GM23248 (cell line): ENCODE measurements at regions not wholly inside any gene's neighbourhood (a gene's known extent, or its start where the extent isn't known, plus 50 kb on each side); places are given as distances from the start of the nearest gene placed in this dataset.
A peak's percentile ranks its signal among the peaks of the same experiment; 100 is the strongest.

Experiments used
- DNase-seq: peaks from one replicate; pipeline ENCODE4 v3.0.0-alpha.2; 2015
- H2AFZ ChIP-seq: fragments of 200-600 bp; sonication (generic); 2 replicates; pipeline ENCODE4 v1.6.1; 2016; ENCODE audit warnings: antibody characterized with exemption
- H3F3A ChIP-seq: fragments of 200-600 bp; sonication (generic); 2 replicates; pipeline ENCODE4 v1.6.1; 2016; ENCODE audit warnings: mild to moderate bottlenecking, antibody characterized with exemption, mixed run types; ENCODE audit not compliant: insufficient read depth
- H3K27ac ChIP-seq: fragments of 200-600 bp; sonication (generic); 2 replicates; pipeline ENCODE4 v1.5.1; 2016; ENCODE audit warnings: mild to moderate bottlenecking
- H3K27me3 ChIP-seq: fragments of 200-600 bp; sonication (generic); replicated peaks from 2 replicates; pipeline ENCODE4 v1.6.1; 2016; ENCODE audit warnings: mild to moderate bottlenecking; ENCODE audit not compliant: insufficient read depth
- H3K36me3 ChIP-seq: fragments of 200-600 bp; sonication (generic); 2 replicates; pipeline ENCODE4 v1.6.1; 2016; ENCODE audit warnings: low read depth, mild to moderate bottlenecking
- H3K4me1 ChIP-seq: fragments of 200-600 bp; sonication (generic); 2 replicates; pipeline ENCODE4 v1.6.1; 2016; ENCODE audit warnings: mild to moderate bottlenecking; ENCODE audit not compliant: insufficient read depth
- H3K4me2 ChIP-seq: fragments of 200-600 bp; sonication (generic); one replicate; pipeline ENCODE4 v1.6.1; 2016; ENCODE audit warnings: mild to moderate bottlenecking; ENCODE audit not compliant: unreplicated experiment
- H3K4me3 ChIP-seq: fragments of 200-600 bp; sonication (generic); 2 replicates; pipeline ENCODE4 v1.5.1; 2016; ENCODE audit warnings: mild to moderate bottlenecking
- H3K79me2 ChIP-seq: fragments of 200-600 bp; sonication (generic); 2 replicates; pipeline ENCODE4 v1.6.1; 2016; ENCODE audit warnings: mild to moderate bottlenecking; ENCODE audit not compliant: insufficient read depth
- H3K9ac ChIP-seq: fragments of 200-600 bp; sonication (generic); 2 replicates; pipeline ENCODE4 v1.6.1; 2016; ENCODE audit warnings: mild to moderate bottlenecking
- H3K9me2 ChIP-seq: fragments of 200-600 bp; sonication (generic); 2 replicates; pipeline ENCODE4 v1.6.1; 2016; ENCODE audit warnings: mixed run types, mild to moderate bottlenecking, moderate library complexity; ENCODE audit not compliant: insufficient read depth
- H3K9me3 ChIP-seq: fragments of 200-600 bp; sonication (generic); one replicate; pipeline ENCODE4 v1.6.1; 2017; ENCODE audit warnings: low read depth
- H4K20me1 ChIP-seq: fragments of 200-600 bp; sonication (generic); 2 replicates; pipeline ENCODE4 v1.6.0; 2016; ENCODE audit not compliant: insufficient read depth
- EZH2 ChIP-seq: fragments of 200-600 bp; sonication (generic); IDR thresholded peaks from 2 replicates; pipeline ENCODE4 v1.6.1; 2018; ENCODE audit warnings: antibody characterized with exemption, mild to moderate bottlenecking; ENCODE audit not compliant: insufficient read depth, poor library complexity, severe bottlenecking
- EZH2phosphoT487 ChIP-seq: fragments of 200-600 bp; sonication (generic); IDR thresholded peaks from 2 replicates; pipeline ENCODE4 v1.6.1; 2018; ENCODE audit warnings: antibody characterized with exemption, moderate library complexity, mild to moderate bottlenecking, low read depth; ENCODE audit not compliant: insufficient read depth
- WGBS, 2 experiments: methylation state at CpG; one replicate each; pipeline ENCODE4 v1.1.6; 2015 to 2017; ENCODE audit warnings: low lambda C conversion rate in 2 of 2, low coverage in 1 of 2; ENCODE audit errors: missing lambda C conversion rate in 2 of 2; 5-methylcytosine and 5-hydroxymethylcytosine counted together
- in situ Hi-C: fragments of 300-500 bp; cut with MboI; formaldehyde crosslinking; loops from 2 replicates; pipeline ENCODE4 v1.15.0; 2020

DNA sequence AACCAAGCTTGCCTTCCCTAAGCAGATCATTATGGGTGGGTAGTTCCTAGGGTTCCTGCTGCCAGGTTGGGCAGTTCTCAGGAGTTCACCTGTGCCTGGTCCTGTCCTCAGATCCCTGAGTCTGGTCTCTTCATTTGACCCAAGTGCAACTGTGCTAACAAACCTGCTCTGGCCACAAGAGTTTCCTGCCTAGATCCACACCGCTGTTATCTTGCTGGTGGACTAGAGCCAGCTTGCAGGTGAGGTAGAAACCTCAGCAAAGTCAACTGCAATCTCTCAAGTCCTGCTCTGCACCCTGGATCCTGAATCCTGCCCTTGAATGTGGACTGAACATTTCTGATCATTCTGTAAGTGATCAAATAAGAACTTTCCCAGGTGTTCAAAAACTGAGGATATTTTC is 191.8 kb upstream of the LRFN2 start:
- Histone ChIP-seq H2AFZ (no peak overlapping the region), H3F3A (peaks cover 14% of the 10 kb centered on the region; the same call in 1 of the 2 replicates), H3K27ac (peak overlapping the region; percentile 68), H3K4me1 (peaks cover 27% of the 10 kb centered on the region), H3K9me2 (peaks cover 7% of the 10 kb centered on the region; the same call in 1 of the 2 replicates), H4K20me1 (no peaks in the 10 kb centered on the region), H3K9me3 (no peaks in the 10 kb centered on the region), H3K4me3 (no peak overlapping the region), H3K36me3 (no peaks in the 10 kb centered on the region), H3K9ac (no peak overlapping the region), H3K79me2 (no peaks in the 10 kb centered on the region), H3K27me3 (no peaks in the 10 kb centered on the region), H3K4me2 (peak overlapping the region; percentile 56)
- in situ Hi-C loops: no loop called here
- no peak for DNase-seq
- TF ChIP-seq EZH2 (no peak), EZH2phosphoT487 (no peak)
- 100% methylated on average over 1 of the region's 1 CpG for WGBS, 2 experiments

DNA sequence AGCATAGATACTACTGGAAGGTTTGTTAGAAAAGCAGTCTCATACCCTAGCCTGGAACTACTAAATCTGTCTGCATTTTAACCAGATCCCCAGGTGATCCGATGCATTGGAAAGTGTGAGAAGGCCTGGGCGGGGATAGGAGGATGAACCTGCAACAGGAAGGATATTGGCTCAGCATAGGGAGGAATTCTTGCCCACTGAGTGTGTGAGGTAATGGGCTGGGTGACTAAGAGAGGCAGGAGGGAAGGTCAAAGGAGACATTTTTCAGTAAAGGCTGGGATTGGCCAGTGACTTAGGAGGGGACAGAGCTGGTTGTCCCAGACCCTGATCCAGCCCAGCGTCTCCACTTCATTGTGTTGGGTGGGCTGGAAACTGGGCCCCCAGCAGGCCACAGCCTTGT is 191.0 kb upstream of the LRFN2 start:
- Histone ChIP-seq H2AFZ (no peak overlapping the region), H3K4me2 (no peak overlapping the region), H3F3A (peaks cover 14% of the 10 kb centered on the region; the same call in 1 of the 2 replicates), H3K27ac (no peak overlapping the region), H3K27me3 (no peaks in the 10 kb centered on the region), H3K79me2 (no peaks in the 10 kb centered on the region), H4K20me1 (no peaks in the 10 kb centered on the region), H3K9me3 (no peaks in the 10 kb centered on the region), H3K9me2 (peaks cover 7% of the 10 kb centered on the region; the same call in 1 of the 2 replicates), H3K4me3 (no peak overlapping the region), H3K36me3 (no peaks in the 10 kb centered on the region), H3K9ac (no peak overlapping the region), H3K4me1 (peaks cover 27% of the 10 kb centered on the region)
- peak; percentile 68 for DNase-seq
- TF ChIP-seq EZH2: no peak
- no peak for TF ChIP-seq EZH2phosphoT487
- in situ Hi-C loops: no loop called here
- 79 to 85% methylated on average over 3 of the region's 3 CpGs for WGBS, 2 experiments

DNA sequence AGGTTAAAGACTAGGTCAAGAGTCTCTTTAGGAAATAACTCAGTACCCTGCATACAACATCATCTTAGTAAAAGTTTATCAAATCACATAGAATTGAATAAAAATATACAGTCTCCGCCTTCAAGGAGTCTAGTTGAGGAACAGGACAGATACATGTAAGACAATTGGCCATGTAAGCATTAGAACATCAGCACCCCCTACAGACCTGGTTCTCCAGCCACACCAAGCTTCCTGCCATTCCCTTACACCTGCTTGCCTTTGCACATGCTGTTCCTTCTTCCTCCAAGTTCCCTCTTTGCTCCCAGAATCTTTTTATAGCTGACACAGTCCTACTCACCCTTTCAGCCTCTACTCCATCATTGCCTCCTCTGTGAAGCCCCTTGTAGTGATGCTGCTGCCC is 187.8 kb upstream of the LRFN2 start:
- H3K27ac ChIP-seq: no peak overlapping the region
- H3K9ac ChIP-seq: no peak overlapping the region
- DNase-seq: no peak
- no peaks in the 10 kb centered on the region for H3K9me3 ChIP-seq
- no peak for TF ChIP-seq EZH2phosphoT487
- TF ChIP-seq EZH2: no peak
- 50 to 69% methylated on average over 1 of the region's 1 CpG for whole genome bisulfite sequencing, 2 experiments
- peaks cover 12% of the 10 kb centered on the region; the same call in 1 of the 2 replicates for H3F3A ChIP-seq
- H4K20me1 ChIP-seq: no peaks in the 10 kb centered on the region
- no peak overlapping the region for H3K4me2 ChIP-seq
- H3K9me2 ChIP-seq: no peaks in the 10 kb centered on the region
- no peaks in the 10 kb centered on the region for H3K27me3 ChIP-seq
- in situ Hi-C loops: no loop called here
- H3K79me2 ChIP-seq: no peaks in the 10 kb centered on the region
- no peak overlapping the region for H2AFZ ChIP-seq
- no peak overlapping the region for H3K4me3 ChIP-seq
- peaks cover 22% of the 10 kb centered on the region for H3K4me1 ChIP-seq
- H3K36me3 ChIP-seq: no peaks in the 10 kb centered on the region

DNA sequence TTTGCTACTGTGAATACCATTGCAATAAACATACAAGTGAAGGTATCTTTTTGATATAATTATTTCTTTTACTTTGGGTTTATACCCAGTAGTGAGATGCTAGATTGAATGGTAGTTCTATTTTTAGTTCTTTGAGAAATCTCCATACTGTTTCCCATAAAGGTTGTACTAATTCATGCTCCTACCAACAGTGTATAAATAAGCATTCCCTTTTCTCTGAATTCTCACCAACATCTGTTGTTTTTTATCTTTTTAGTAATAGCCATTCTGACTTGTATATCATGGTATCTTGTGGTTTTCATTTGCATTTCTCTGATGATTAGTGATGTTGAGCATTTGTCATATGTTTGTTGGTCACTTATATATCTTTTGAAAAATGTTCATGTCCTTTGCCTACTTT is 183.6 kb upstream of the LRFN2 start:
- no peaks in the 10 kb centered on the region for H4K20me1 ChIP-seq
- no peaks in the 10 kb centered on the region for H3K4me1 ChIP-seq
- in situ Hi-C loops: no loop called here
- H3K4me3 ChIP-seq: no peak overlapping the region
- H3K79me2 ChIP-seq: no peaks in the 10 kb centered on the region
- no peaks in the 10 kb centered on the region for H3K9me3 ChIP-seq
- no peak overlapping the region for H3K9ac ChIP-seq
- H3K9me2 ChIP-seq: no peaks in the 10 kb centered on the region
- H3F3A ChIP-seq: no peaks in the 10 kb centered on the region
- H3K27me3 ChIP-seq: no peaks in the 10 kb centered on the region
- H3K4me2 ChIP-seq: no peak overlapping the region
- DNase-seq: no peak
- no peaks in the 10 kb centered on the region for H3K36me3 ChIP-seq
- TF ChIP-seq EZH2 (no peak), EZH2phosphoT487 (no peak)
- H2AFZ ChIP-seq: no peak overlapping the region
- no peak overlapping the region for H3K27ac ChIP-seq

DNA sequence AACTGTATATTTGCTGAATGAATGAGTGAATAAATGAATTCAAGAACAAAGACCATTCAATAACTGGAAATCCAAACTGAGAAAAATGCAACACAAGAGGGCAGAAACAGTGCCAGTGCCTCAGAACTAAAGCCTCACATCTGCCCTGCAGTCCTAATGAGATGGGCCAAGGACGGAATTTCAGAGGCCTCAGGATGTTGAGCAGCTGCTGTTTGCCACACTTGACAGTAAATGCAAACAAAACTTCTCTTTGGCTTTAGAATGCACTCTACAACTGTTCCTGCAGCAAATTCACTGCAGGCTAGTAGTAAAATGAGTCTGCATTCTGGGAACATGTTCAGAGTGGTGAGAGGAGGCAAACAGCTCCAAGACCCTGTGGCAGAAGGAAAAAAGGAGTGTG is 177.6 kb upstream of the LRFN2 start:
- Histone ChIP-seq H3K36me3 (no peaks in the 10 kb centered on the region), H3K27ac (no peak overlapping the region), H3K4me1 (no peaks in the 10 kb centered on the region), H3K9me2 (no peaks in the 10 kb centered on the region), H2AFZ (no peak overlapping the region), H3F3A (no peaks in the 10 kb centered on the region), H4K20me1 (no peaks in the 10 kb centered on the region), H3K9ac (no peak overlapping the region), H3K4me2 (no peak overlapping the region), H3K4me3 (no peak overlapping the region), H3K9me3 (no peaks in the 10 kb centered on the region), H3K27me3 (no peaks in the 10 kb centered on the region), H3K79me2 (no peaks in the 10 kb centered on the region)
- TF ChIP-seq EZH2phosphoT487: no peak
- no peak for TF ChIP-seq EZH2
- DNase-seq: no peak
- in situ Hi-C loops: no loop called here
- WGBS, 2 experiments: 0 to 17% methylated on average over 1 of the region's 1 CpG
